WTC11 (cell line): ENCODE measurements at regions not wholly inside any gene's neighbourhood (a gene's known extent, or its start where the extent isn't known, plus 50 kb on each side); places are given as distances from the start of the nearest gene placed in this dataset.

ENCODE experiments used
- ATAC-seq: fragments of 200-7000 bp; cut with Tn5 transposase; 2 replicates; pipeline ENCODE4 v1.10.0; 2021; ENCODE audit warnings: mild to moderate bottlenecking, moderate library complexity
- CTCF ChIA-PET: fragments of 300-600 bp; sonication (Branson Sonifier 250); formaldehyde crosslinking; loops from one replicate; lab custom pipeline; 2021; ENCODE audit warnings: antibody characterized with exemption; lab: Charles Lee
- POLR2A ChIA-PET: fragments of 350-600 bp; sonication (Branson Sonifier 250); formaldehyde crosslinking; loops from one replicate; lab custom pipeline; 2021; ENCODE audit warnings: antibody characterized with exemption; lab: Charles Lee
- DNase-seq: peaks from one replicate; pipeline ENCODE4 v3.0.0; 2021; ENCODE audit warnings: low spot score
- H3K27ac Mint-ChIP-seq: 2 replicates; pipeline ENCODE4 v1.8.0; 2021; ENCODE audit warnings: mixed read lengths
- H3K27me3 Mint-ChIP-seq: 2 replicates; pipeline ENCODE4 v1.8.0; 2021; ENCODE audit warnings: low read depth, mild to moderate bottlenecking, moderate library complexity, mixed read lengths
- H3K36me3 Mint-ChIP-seq: 2 replicates; pipeline ENCODE4 v1.8.0; 2021; ENCODE audit warnings: mixed read lengths
- H3K4me1 Mint-ChIP-seq: 2 replicates; pipeline ENCODE4 v1.8.0; 2022; ENCODE audit warnings: mixed read lengths
- H3K4me3 Mint-ChIP-seq: 2 replicates; pipeline ENCODE4 v1.8.0; 2021; ENCODE audit warnings: mild to moderate bottlenecking, moderate library complexity, mixed read lengths
- H3K9me3 Mint-ChIP-seq: 2 replicates; pipeline ENCODE4 v1.8.0; 2021; ENCODE audit warnings: mixed read lengths
- CTCF ChIP-seq: fragments of 200-600 bp; IDR thresholded peaks from 2 replicates; pipeline ENCODE4 v1.8.0; 2022; ENCODE audit warnings: antibody characterized with exemption
- ETV6 ChIP-seq: sonication (generic); formaldehyde crosslinking; IDR thresholded peaks from 2 replicates; pipeline ENCODE4 v1.8.1; 2022; ENCODE audit warnings: mild to moderate bottlenecking, missing genetic modification reagents
- FOXP1 ChIP-seq: sonication (generic); formaldehyde crosslinking; IDR thresholded peaks from 2 replicates; pipeline ENCODE4 v1.8.0; 2022; ENCODE audit warnings: missing genetic modification reagents, mild to moderate bottlenecking, moderate library complexity, borderline replicate concordance
- JUN ChIP-seq: sonication (generic); formaldehyde crosslinking; IDR thresholded peaks from 2 replicates; pipeline ENCODE4 v1.8.0; 2023; ENCODE audit warnings: mild to moderate bottlenecking, missing genetic modification reagents
- MLX ChIP-seq: sonication (generic); formaldehyde crosslinking; IDR thresholded peaks from 2 replicates; pipeline ENCODE4 v1.8.1; 2023; ENCODE audit warnings: mild to moderate bottlenecking, missing genetic modification reagents, moderate library complexity
- NFATC4 ChIP-seq: fragments of 250-450 bp; sonication (Bioruptor Pico); IDR thresholded peaks from 2 replicates; pipeline ENCODE4 v1.9.0; 2021; ENCODE audit warnings: mild to moderate bottlenecking
- NR2C2 ChIP-seq: sonication (generic); formaldehyde crosslinking; IDR thresholded peaks from 2 replicates; pipeline ENCODE4 v1.8.0; 2022; ENCODE audit warnings: mild to moderate bottlenecking, missing genetic modification reagents
- OVOL2 ChIP-seq: fragments of 250-450 bp; sonication (Bioruptor Pico); IDR thresholded peaks from 2 replicates; pipeline ENCODE4 v1.9.0; 2021; ENCODE audit warnings: mild to moderate bottlenecking, borderline replicate concordance
- PRDM15 ChIP-seq: sonication (generic); formaldehyde crosslinking; IDR thresholded peaks from 2 replicates; pipeline ENCODE4 v1.8.0; 2022; ENCODE audit warnings: missing genetic modification reagents
- PRRX2 ChIP-seq: fragments of 250-450 bp; sonication (Bioruptor Pico); IDR thresholded peaks from 2 replicates; pipeline ENCODE4 v1.8.0; 2021; ENCODE audit warnings: mild to moderate bottlenecking
- RORB ChIP-seq: fragments of 250-450 bp; sonication (Bioruptor Pico); IDR thresholded peaks from 2 replicates; pipeline ENCODE4 v1.9.0; 2021; ENCODE audit warnings: mild to moderate bottlenecking
- ZMAT4 ChIP-seq: fragments of 250-450 bp; sonication (Bioruptor Pico); IDR thresholded peaks from 2 replicates; pipeline ENCODE4 v1.9.0; 2021; ENCODE audit warnings: mild to moderate bottlenecking
- ZNF232 ChIP-seq: sonication (generic); formaldehyde crosslinking; IDR thresholded peaks from 2 replicates; pipeline ENCODE4 v1.8.0; 2022; ENCODE audit warnings: mild to moderate bottlenecking, missing genetic modification reagents
- ZNF423 ChIP-seq: fragments of 250-450 bp; sonication (Bioruptor Pico); IDR thresholded peaks from 2 replicates; pipeline ENCODE4 v2.1.2; 2022; ENCODE audit warnings: mild to moderate bottlenecking, moderate library complexity
- ZNF532 ChIP-seq: fragments of 250-450 bp; sonication (Bioruptor Pico); IDR thresholded peaks from 2 replicates; pipeline ENCODE4 v1.9.0; 2021; ENCODE audit warnings: mild to moderate bottlenecking, borderline replicate concordance

GRCh38 chr10:64486901-64487300 is 965.7 kb downstream of the REEP3 start:
- Mint-ChIP-seq H3K9me3 (peaks cover 6% of the 10 kb centered on the region), H3K27me3 (no peaks in the 10 kb centered on the region), H3K4me3 (no peak overlapping the region), H3K36me3 (no peaks in the 10 kb centered on the region), H3K4me1 (no peaks in the 10 kb centered on the region), H3K27ac (no peak overlapping the region)
- no peak for ATAC-seq
- TF ChIP-seq NR2C2 (CRISPR knock-in tag) (no peak), FOXP1 (CRISPR knock-in tag) (no peak), CTCF (no peak), NFATC4 (CRISPR knock-in tag) (no peak), ZMAT4 (CRISPR knock-in tag) (no peak), OVOL2 (no peak), ZNF232 (CRISPR knock-in tag) (no peak), JUN (CRISPR knock-in tag) (no peak), RORB (CRISPR knock-in tag) (no peak), MLX (CRISPR knock-in tag) (no peak), ZNF423 (CRISPR knock-in tag) (no peak), ETV6 (no peak)
- no peak for DNase-seq
- ChIA-PET CTCF (no interaction called here), POLR2A (no interaction called here)

GRCh38 chr10:64494901-64495300 is 973.7 kb downstream of the REEP3 start:
- CTCF ChIA-PET, result no interaction called here

More at GRCh38 chr10:64494901-64495300, 973.7 kb downstream of the REEP3 start:
- Mint-ChIP-seq H3K9me3 (peaks cover 17% of the 10 kb centered on the region), H3K36me3 (no peaks in the 10 kb centered on the region), H3K4me3 (no peak overlapping the region), H3K27ac (no peak overlapping the region), H3K27me3 (no peaks in the 10 kb centered on the region), H3K4me1 (peaks cover 11% of the 10 kb centered on the region)
- DNase-seq (no peak), ATAC-seq (no peak)
- no peak for TF ChIP-seq ZNF532 (CRISPR knock-in tag)
- TF ChIP-seq PRDM15 (CRISPR knock-in tag), result no peak
- no peak for TF ChIP-seq PRRX2
- POLR2A ChIA-PET, result no interaction called here
